ENCODE measurements at regions not wholly inside any gene's neighbourhood (a gene's known extent, or its start where the extent isn't known, plus 50 kb on each side); places are given as distances from the start of the nearest gene placed in this dataset.
"Not testable (repeated sequence)": the region's sequence is repeated elsewhere in the genome, so short reads cannot be mapped to it uniquely, and the experiment has no call there.

DNA sequence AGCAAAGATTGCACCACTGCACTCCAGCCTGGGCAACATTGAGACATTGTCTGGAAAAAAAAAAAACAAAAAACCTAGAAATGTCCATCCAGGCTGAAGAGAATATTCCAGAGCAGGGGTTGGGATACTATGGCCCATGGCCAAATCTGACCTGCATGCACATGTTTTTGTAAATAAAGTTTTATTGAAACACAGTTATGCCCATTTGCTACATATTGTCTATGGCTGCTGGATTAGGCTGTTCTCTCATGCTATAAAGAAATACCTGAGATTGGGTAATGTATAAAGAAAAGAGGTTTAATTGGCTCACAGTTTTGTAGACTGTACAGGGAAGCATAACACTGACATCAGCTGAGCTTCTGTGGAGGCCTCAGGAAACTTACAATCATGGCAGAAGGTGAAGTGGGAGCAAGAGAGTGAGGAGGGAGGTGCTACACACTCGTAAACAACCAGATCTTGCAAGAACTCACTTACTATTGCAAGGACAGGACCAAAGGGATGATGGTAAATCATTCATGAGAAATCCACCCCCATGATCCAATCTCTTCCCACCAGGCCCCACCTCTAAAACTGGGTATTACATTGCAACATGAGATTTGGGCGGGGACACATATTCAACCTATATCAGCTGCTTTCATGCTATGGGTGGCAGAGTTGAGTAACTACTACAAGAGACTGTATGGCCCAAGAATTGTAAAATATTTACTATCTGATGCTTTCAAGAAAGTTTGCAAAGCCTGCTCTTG is 137.8 kb upstream of the ROPN1B start:
- not testable (repeated sequence) for H3K36me3 ChIP-seq; H3K27me3 ChIP-seq; H3K4me1 ChIP-seq (ENCODE audit: control insufficient read depth in 1 of 2, insufficient read depth in 1 of 2, low read depth in 1 of 2, low read length in 1 of 2); H3K4me3 ChIP-seq (ENCODE audit: low read depth in 1 of 2, low read length in 1 of 2); H3K27ac ChIP-seq; H3K9me3 ChIP-seq

DNA sequence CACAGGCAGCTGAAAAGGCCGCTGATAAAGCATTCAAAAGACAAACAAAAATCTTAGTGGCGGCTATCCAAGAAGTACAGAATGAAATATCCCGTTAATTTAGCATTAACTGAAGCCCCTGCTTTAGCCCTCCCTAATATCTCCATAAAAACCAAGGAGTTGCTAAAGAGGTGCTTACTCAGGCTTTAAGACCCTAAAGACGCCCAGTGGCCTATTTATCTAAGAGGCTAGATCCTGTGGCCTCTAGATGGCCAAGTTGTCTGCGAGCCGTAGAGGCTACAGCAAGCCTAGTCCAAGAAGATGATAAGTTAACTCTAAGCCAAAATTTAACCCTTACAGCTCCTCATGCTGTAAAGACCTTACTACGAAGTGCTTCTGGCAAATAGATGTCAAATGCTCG is 133.4 kb upstream of the ROPN1B start:
- H3K4me1 ChIP-seq (ENCODE audit: control insufficient read depth in 1 of 2, insufficient read depth in 1 of 2, low read depth in 1 of 2, low read length in 1 of 2); H3K4me3 ChIP-seq (ENCODE audit: low read depth in 1 of 2, low read length in 1 of 2); H3K27me3 ChIP-seq; H3K36me3 ChIP-seq; H3K9me3 ChIP-seq; H3K27ac ChIP-seq: not testable (repeated sequence)

DNA sequence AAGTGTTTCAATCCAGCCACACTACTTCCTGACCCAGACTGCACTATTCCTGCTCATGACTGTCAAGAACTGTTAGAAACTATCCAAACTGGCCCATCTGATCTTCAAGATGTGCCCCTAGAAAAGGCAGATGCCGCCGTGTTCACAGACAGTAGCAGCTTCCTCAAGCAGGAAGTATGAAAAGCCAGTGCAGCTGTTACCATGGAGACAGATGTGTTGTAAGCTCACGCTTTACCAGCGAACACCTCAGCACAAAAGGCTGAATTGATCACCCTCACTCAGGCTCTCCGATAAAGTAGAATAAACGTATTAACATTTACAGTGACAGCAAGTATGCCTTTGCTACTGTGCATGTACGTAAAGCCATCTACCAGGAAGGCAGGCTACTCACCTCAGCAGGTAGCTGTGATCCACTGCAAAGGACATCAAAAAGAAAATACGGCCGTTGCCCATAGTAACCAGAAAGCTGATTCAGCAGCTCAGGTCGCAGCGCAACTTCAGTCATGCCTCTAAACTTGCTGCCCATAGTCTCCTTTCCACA is 132.9 kb upstream of the ROPN1B start:
- not testable (repeated sequence) for H3K9me3 ChIP-seq; H3K4me3 ChIP-seq (ENCODE audit: low read depth in 1 of 2, low read length in 1 of 2); H3K27ac ChIP-seq; H3K36me3 ChIP-seq; H3K4me1 ChIP-seq (ENCODE audit: control insufficient read depth in 1 of 2, insufficient read depth in 1 of 2, low read depth in 1 of 2, low read length in 1 of 2); H3K27me3 ChIP-seq

DNA sequence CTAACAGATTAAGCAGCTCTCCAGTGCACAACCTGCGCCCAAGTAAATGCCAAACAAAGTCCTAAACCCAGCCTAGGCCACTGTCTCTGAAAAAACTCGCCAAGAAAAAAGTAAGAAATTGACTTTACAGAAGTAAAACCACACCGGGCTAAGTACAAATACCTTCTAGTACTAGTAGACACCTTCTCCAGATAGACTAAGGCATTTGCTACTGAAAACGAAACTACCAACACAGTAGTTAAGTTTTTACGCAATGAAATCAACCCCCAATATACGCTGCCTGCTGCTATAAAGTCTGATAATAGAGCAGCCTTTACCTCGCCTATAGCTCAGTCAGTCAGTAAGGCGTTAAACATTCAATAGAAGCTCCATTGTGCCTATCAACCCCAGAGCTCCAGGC is 132.2 kb upstream of the ROPN1B start:
- H3K27me3 ChIP-seq; H3K36me3 ChIP-seq; H3K4me3 ChIP-seq (ENCODE audit: low read depth in 1 of 2, low read length in 1 of 2); H3K27ac ChIP-seq; H3K9me3 ChIP-seq; H3K4me1 ChIP-seq (ENCODE audit: control insufficient read depth in 1 of 2, insufficient read depth in 1 of 2, low read depth in 1 of 2, low read length in 1 of 2): not testable (repeated sequence)

DNA sequence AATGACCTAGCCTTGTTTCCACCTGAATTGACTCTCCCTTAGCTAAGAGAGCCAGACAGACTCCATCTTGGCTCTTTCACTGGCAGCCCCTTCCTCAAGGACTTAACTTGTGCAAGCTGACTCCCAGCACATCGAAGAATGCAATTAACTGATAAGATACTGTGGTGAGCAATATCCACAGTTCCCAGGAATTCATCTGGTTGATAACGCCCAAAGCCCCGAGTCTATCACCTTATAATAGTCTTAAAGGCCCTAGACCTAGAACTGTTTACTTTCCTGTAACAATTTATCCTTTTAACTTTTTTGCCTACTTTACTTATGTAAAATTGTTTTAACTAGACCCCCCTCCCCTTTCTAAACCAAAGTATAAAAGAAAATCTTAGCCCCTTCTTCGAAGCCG is 130.1 kb upstream of the ROPN1B start:
- not testable (repeated sequence) for H3K27ac ChIP-seq; H3K36me3 ChIP-seq; H3K9me3 ChIP-seq; H3K4me3 ChIP-seq (ENCODE audit: low read depth in 1 of 2, low read length in 1 of 2); H3K27me3 ChIP-seq; H3K4me1 ChIP-seq (ENCODE audit: control insufficient read depth in 1 of 2, insufficient read depth in 1 of 2, low read depth in 1 of 2, low read length in 1 of 2)

DNA sequence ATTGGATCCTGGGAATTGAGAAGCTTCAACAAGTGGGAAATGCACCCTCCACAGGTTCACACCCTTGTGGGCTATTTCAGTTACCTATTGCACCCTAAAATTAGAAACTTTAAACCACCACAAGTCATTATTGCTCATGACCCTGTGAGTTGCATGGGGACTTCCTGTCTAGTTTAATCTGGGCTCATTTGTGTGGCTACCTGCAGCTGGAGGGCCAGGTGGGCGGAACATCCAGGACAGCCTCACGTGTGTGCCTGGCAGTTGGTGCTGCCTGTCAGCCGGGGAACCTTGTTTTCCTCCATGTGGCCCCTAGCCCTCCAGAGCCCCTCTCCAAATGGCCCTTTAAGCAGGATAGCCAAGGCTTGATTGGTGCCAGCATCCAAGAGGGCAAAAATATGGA is 128.5 kb upstream of the ROPN1B start:
- H3K4me3 ChIP-seq (ENCODE audit: low read depth in 1 of 2, low read length in 1 of 2); H3K9me3 ChIP-seq; H3K27me3 ChIP-seq; H3K27ac ChIP-seq; H3K36me3 ChIP-seq; H3K4me1 ChIP-seq (ENCODE audit: control insufficient read depth in 1 of 2, insufficient read depth in 1 of 2, low read depth in 1 of 2, low read length in 1 of 2): not testable (repeated sequence)

DNA sequence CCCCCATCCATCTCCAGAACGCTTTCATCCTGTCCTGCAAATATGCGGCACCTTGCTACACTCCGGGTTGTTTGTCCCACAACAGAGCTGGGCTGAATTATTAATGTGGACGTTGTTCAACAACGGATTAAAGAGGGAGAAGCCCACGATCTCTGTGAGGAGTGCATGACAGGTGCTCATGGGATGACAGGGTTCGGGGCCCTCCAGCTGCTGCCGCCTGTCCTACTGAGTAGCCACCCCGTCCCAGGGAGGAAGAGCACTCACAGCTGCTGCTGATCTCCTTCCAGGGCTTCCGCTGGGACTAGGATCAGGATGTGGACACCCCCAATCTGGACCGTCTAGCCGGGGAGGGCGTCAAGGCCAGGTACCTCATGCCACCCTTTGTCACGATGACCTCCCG is 121.0 kb upstream of the ROPN1B start:
- H3K36me3 ChIP-seq; H3K4me3 ChIP-seq (ENCODE audit: low read depth in 1 of 2, low read length in 1 of 2); H3K9me3 ChIP-seq; H3K27ac ChIP-seq; H3K4me1 ChIP-seq (ENCODE audit: control insufficient read depth in 1 of 2, insufficient read depth in 1 of 2, low read depth in 1 of 2, low read length in 1 of 2); H3K27me3 ChIP-seq: not testable (repeated sequence)

DNA sequence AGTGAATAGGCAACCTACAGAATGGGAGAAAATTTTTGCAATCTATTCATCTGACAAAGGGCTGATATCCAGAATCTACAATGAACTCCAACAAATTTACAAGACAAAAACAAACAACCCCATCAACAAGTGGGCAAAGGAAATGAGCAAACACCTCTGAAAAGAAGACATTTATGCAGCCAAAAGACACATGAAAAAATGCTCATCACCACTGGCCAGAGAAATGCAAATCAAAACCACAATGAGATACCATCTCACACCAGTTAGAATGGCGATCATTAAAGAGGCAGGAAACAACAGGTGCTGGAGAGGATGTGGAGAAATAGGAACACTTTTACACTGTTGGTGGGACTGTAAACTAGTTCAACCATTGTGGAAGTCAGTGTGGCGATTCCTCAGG is 114.0 kb upstream of the ROPN1B start:
- not testable (repeated sequence) for H3K27ac ChIP-seq, H3K36me3 ChIP-seq

DNA sequence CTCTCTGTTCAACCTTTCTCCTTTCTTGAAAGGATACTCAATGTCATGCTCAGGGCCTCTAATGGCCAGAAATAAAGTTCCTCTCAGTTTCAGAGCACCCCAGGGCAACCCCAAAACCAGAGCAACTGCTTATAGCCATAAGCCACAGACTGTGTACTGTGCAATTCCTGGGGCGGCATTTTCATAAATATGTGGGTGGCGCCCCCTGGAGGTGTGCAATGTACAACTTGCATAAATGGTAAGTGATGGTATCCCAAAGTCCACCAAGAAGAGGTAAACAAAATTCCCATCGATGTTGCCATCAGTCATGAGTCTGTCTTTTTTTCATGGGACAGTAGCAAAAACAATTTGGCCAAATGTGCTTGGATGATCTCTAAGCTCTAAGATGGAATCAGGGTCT is 108.4 kb upstream of the ROPN1B start:
- not testable (repeated sequence) for H3K27ac ChIP-seq; H3K9me3 ChIP-seq; H3K27me3 ChIP-seq; H3K4me1 ChIP-seq (ENCODE audit: control insufficient read depth in 1 of 2, insufficient read depth in 1 of 2, low read depth in 1 of 2, low read length in 1 of 2); H3K36me3 ChIP-seq; H3K4me3 ChIP-seq (ENCODE audit: low read depth in 1 of 2, low read length in 1 of 2)

More for the DNA sequence above, 114.0 kb upstream of the ROPN1B start:
- H3K9me3 ChIP-seq; H3K4me3 ChIP-seq (ENCODE audit: low read depth in 1 of 2, low read length in 1 of 2); H3K4me1 ChIP-seq (ENCODE audit: control insufficient read depth in 1 of 2, insufficient read depth in 1 of 2, low read depth in 1 of 2, low read length in 1 of 2); H3K27me3 ChIP-seq: not testable (repeated sequence)

DNA sequence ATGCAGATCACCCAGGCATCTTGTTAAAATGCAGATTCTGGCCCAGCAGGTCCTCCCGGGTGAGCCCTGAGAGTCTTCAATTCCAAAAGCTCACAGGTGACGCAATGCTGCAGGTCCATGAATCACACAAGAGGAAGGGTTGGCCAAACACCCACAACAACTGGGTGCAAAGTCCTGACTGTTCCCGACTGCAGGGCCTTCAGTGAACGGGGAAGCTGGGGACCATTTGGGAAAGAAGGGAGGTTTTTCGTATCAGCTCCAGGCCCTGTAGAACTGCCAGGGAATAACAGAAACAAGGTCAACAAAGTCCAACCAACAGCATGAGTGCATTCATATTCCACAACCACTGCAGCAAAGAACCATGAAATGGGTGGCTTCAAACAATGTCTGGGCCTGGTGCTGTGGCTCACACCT is 106.1 kb upstream of the ROPN1B start:
- not testable (repeated sequence) for H3K27ac ChIP-seq; H3K4me1 ChIP-seq (ENCODE audit: control insufficient read depth in 1 of 2, insufficient read depth in 1 of 2, low read depth in 1 of 2, low read length in 1 of 2); H3K9me3 ChIP-seq; H3K36me3 ChIP-seq; H3K27me3 ChIP-seq; H3K4me3 ChIP-seq (ENCODE audit: low read depth in 1 of 2, low read length in 1 of 2)

DNA sequence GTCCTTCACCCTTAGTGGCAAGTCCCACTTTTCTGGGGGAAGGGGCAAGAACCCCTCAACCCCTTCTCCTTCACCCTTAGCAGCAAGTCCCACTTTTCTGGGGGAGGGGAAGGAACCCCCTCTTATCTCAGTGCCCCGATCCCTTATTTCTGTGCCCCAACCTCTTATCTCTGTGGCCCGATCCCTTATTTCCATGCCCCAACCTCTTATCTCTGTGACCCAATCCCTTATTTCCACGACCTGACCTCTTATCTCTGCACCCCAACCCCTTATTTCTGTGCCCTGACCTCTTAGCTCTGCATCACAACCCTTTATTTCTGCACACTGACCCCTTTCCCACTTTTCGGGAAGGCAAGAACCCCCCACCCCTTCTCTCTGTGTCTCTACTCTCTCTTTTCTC is 104.4 kb upstream of the ROPN1B start:
- not testable (repeated sequence) for H3K36me3 ChIP-seq; H3K4me1 ChIP-seq (ENCODE audit: control insufficient read depth in 1 of 2, insufficient read depth in 1 of 2, low read depth in 1 of 2, low read length in 1 of 2); H3K4me3 ChIP-seq (ENCODE audit: low read depth in 1 of 2, low read length in 1 of 2); H3K9me3 ChIP-seq; H3K27me3 ChIP-seq; H3K27ac ChIP-seq

DNA sequence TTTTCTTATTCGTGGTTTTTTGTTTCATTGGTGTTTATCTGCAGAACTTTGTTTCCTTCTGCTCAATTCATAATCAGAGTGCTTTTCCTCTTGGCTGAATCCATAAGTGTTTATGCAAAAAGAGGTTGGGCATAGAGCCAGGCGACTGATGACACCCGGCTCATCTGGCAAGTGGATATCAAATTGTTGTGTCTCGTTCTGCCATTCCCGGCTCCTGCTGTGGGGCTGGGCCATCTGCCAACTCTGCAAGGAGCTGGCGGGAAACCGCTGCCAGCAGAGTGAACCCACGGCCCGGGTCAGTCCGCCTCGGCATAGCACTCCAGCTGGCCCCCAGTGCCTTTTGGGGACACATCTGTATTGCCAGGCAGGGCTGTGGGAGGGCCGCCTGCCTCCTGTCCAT is 83.0 kb upstream of the ROPN1B start:
- not testable (repeated sequence) for H3K36me3 ChIP-seq; H3K4me1 ChIP-seq (ENCODE audit: control insufficient read depth in 1 of 2, insufficient read depth in 1 of 2, low read depth in 1 of 2, low read length in 1 of 2); H3K4me3 ChIP-seq (ENCODE audit: low read depth in 1 of 2, low read length in 1 of 2); H3K27ac ChIP-seq; H3K27me3 ChIP-seq; H3K9me3 ChIP-seq

DNA sequence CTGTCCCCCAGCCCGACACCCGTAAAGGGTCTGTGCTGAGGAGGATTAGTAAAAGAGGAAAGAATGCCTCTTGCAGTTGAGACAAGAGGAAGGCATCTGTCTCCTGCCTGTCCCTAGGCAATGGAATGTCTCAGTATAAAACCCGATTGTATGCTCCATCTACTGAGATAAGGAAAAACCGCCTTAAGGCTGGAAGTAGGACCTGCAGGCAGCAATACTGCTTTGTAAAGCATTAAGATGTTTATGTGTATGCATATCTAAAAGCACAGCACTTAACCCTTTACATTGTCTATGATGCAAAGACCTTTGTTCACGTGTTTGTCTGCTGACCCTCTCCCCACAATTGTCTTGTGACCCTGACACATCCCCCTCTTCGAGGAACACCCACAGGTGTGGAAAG is 69.8 kb upstream of the ROPN1B start:
- H3K9me3 ChIP-seq; H3K36me3 ChIP-seq; H3K27me3 ChIP-seq; H3K27ac ChIP-seq; H3K4me1 ChIP-seq (ENCODE audit: control insufficient read depth in 1 of 2, insufficient read depth in 1 of 2, low read depth in 1 of 2, low read length in 1 of 2); H3K4me3 ChIP-seq (ENCODE audit: low read depth in 1 of 2, low read length in 1 of 2): not testable (repeated sequence)

DNA sequence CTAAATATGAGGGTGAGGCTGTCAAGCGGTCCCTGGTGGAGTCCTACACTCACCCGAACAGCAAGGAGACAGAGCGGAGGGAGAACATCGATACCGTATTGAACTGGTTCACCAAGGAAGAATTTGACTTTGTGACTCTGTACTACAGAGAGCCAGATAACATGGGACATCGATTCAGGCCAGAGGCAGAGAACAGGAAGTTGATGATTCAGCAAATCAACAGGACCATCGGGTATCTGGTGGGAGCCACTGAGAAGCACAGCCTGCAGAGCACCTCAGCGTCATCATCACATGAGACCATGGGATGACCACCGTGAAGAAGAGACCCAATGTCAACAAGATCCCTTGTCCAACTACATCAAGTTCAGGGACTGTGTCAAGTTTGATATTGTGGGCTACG is 67.5 kb upstream of the ROPN1B start:
- not testable (repeated sequence) for H3K27ac ChIP-seq; H3K9me3 ChIP-seq; H3K27me3 ChIP-seq; H3K4me3 ChIP-seq (ENCODE audit: low read depth in 1 of 2, low read length in 1 of 2); H3K4me1 ChIP-seq (ENCODE audit: control insufficient read depth in 1 of 2, insufficient read depth in 1 of 2, low read depth in 1 of 2, low read length in 1 of 2); H3K36me3 ChIP-seq
